CD4-positive, alpha-beta T cell (primary cell): ENCODE measurements at regions not wholly inside any gene's neighbourhood (a gene's known extent, or its start where the extent isn't known, plus 50 kb on each side); places are given as distances from the start of the nearest gene placed in this dataset.

ENCODE experiments used
- ATAC-seq: fragments of 200-7000 bp; cut with Tn5 transposase; one replicate; pipeline ENCODE4 v1.10.0; 2022; ENCODE audit warnings: mild to moderate bottlenecking; ENCODE audit not compliant: poor library complexity
- CTCF ChIA-PET: fragments of 350-600 bp; sonication (Branson Sonifier 250); formaldehyde crosslinking; loops from one replicate; lab custom pipeline; 2021; ENCODE audit warnings: antibody characterized with exemption, inconsistent platforms; lab: Charles Lee
- POLR2A ChIA-PET: fragments of 350-600 bp; sonication (Branson Sonifier 250); formaldehyde crosslinking; loops from one replicate; lab custom pipeline; 2021; ENCODE audit warnings: antibody characterized with exemption, inconsistent platforms; lab: Charles Lee
- DNase-seq, 14 experiments: peaks; one replicate each; pipeline ENCODE4 v3.0.0-alpha.2; 2013 to 2020; ENCODE audit warnings: mixed read lengths in 2 of 14
- H3K27ac ChIP-seq, 2 donors: one replicate each; pipeline versions ENCODE4 v1.5.1 to v1.7.0; 2013; ENCODE audit warnings: low read length in 2 of 2, low read depth in 1 of 2, mild to moderate bottlenecking in 1 of 2
- H3K27me3 ChIP-seq, 2 experiments: 1 replicate in 1 of 2; 2 replicates in 1 of 2; pipeline versions ENCODE4 v1.6.1 to v1.7.0; 2013; ENCODE audit warnings: low read length in 2 of 2, control low read depth in 1 of 2, mild to moderate bottlenecking in 1 of 2, moderate library complexity in 1 of 2; ENCODE audit not compliant: insufficient read depth in 2 of 2, control insufficient read depth in 1 of 2
- H3K36me3 ChIP-seq: one replicate; pipeline ENCODE4 v1.6.1; 2013; ENCODE audit warnings: low read length, control low read depth; ENCODE audit not compliant: insufficient read depth
- H3K4me1 ChIP-seq: one replicate; pipeline ENCODE4 v1.6.1; 2013; ENCODE audit warnings: low read length, control low read depth; ENCODE audit not compliant: insufficient read depth
- H3K4me3 ChIP-seq: one replicate; pipeline ENCODE4 v1.5.1; 2013; ENCODE audit warnings: mild to moderate bottlenecking, low read length, moderate library complexity
- H3K9me3 ChIP-seq, 2 experiments: 1 replicate in 1 of 2; 2 replicates in 1 of 2; pipeline versions ENCODE4 v1.6.1 to v1.7.0; 2013; ENCODE audit warnings: low read length in 2 of 2, mild to moderate bottlenecking in 2 of 2, control low read depth in 1 of 2, moderate library complexity in 1 of 2; ENCODE audit not compliant: control insufficient read depth in 1 of 2, insufficient read depth in 1 of 2
- H3K27ac Mint-ChIP-seq: one replicate; pipeline ENCODE4 v1.8.0; 2020; ENCODE audit warnings: mixed read lengths
- H3K27me3 Mint-ChIP-seq: one replicate; pipeline ENCODE4 v1.8.0; 2021; ENCODE audit warnings: mixed read lengths
- H3K36me3 Mint-ChIP-seq: one replicate; pipeline ENCODE4 v1.8.0; 2021; ENCODE audit warnings: low read depth, mixed read lengths
- H3K4me1 Mint-ChIP-seq: one replicate; pipeline ENCODE4 v1.8.0; 2021; ENCODE audit warnings: low read depth, mixed read lengths
- H3K4me3 Mint-ChIP-seq: one replicate; pipeline ENCODE4 v1.8.0; 2020; ENCODE audit warnings: mild to moderate bottlenecking, mixed read lengths
- H3K9me3 Mint-ChIP-seq: one replicate; pipeline ENCODE4 v1.8.0; 2020; ENCODE audit warnings: mixed read lengths
- intact Hi-C, 2 experiments: fragments of 100-400 bp; cut with DNase I in 1 of 2; cut with micrococcal nuclease in 1 of 2; formaldehyde crosslinking; loops; one replicate each; pipeline versions ENCODE4 v1.15.1 to v1.9.0; 2023 to 2025; cut with DNase I, micrococcal nuclease
- TF ChIP-seq, protein P1 (sequence below): fragments of 200-600 bp; IDR thresholded peaks from one replicate; pipeline ENCODE4 v1.8.0; 2022; ENCODE audit warnings: antibody characterized with exemption, mild to moderate bottlenecking

DNA sequence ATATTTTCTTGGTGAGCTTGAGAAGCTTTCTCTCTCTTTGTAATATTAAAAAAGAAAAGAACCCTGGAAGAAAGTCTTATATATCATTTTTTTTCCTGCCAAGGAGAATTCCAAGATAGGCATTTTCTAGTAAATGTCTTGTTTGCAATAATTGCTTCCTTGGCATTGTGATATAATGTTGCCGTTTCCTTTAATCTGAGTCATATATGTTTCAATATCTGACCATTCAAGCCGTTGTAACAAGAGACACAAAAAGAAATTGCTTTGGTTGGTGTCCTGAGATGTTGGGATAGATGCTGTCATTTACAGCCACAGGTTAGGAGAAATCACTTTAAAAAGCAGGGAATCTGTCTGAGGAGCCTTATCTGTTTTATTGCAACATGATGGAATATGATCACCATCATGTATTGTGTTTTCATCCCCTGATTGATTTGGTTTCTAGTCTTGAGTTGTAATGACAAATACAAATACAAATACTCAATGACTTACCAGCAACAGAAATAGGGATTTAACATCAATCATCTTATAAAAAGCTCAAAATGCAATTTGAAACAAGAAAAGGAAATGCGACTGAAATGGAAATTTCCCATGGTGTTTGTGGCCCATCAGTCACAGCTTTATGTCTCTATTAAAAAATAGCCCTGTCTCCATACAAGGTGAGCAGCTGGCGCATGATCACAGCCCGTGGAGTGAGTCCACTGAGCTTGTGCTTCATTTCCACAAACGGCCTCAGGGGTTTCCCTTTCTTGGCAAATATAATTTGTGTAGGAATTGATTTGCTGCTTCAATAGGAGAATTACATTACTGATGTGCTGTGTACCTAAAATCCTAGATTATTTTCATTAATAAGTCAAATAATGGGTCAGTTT lies 250.1 kb upstream of the TRPC7 start:
- Mint-ChIP-seq H3K27ac (no peak overlapping the region), H3K27me3 (no peaks in the 10 kb centered on the region), H3K9me3 (peaks cover 3% of the 10 kb centered on the region), H3K4me3 (no peak overlapping the region), H3K36me3 (no peaks in the 10 kb centered on the region), H3K4me1 (no peaks in the 10 kb centered on the region)
- Histone ChIP-seq H3K27ac (no peak overlapping the region), H3K27me3 (no peaks in the 10 kb centered on the region), H3K36me3 (no peaks in the 10 kb centered on the region), H3K9me3 (no peaks in the 10 kb centered on the region), H3K4me1 (no peaks in the 10 kb centered on the region), H3K4me3 (no peak overlapping the region)
- intact Hi-C loops, result loop anchor here in 1 of 2 experiments (2.0 kb wide), 1 partner anchor 21 kb away; no protein-coding TSS in a partner anchor
- ATAC-seq, result no peak
- TF ChIP-seq, protein P1, sequence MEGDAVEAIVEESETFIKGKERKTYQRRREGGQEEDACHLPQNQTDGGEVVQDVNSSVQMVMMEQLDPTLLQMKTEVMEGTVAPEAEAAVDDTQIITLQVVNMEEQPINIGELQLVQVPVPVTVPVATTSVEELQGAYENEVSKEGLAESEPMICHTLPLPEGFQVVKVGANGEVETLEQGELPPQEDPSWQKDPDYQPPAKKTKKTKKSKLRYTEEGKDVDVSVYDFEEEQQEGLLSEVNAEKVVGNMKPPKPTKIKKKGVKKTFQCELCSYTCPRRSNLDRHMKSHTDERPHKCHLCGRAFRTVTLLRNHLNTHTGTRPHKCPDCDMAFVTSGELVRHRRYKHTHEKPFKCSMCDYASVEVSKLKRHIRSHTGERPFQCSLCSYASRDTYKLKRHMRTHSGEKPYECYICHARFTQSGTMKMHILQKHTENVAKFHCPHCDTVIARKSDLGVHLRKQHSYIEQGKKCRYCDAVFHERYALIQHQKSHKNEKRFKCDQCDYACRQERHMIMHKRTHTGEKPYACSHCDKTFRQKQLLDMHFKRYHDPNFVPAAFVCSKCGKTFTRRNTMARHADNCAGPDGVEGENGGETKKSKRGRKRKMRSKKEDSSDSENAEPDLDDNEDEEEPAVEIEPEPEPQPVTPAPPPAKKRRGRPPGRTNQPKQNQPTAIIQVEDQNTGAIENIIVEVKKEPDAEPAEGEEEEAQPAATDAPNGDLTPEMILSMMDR, result no peak
- no peak for DNase-seq
- ChIA-PET POLR2A (no interaction called here), CTCF (no interaction called here)

GRCh38 chr5:136613230-136613629 lies 247.9 kb upstream of the TRPC7 start:
- no peaks in the 10 kb centered on the region for H3K27me3 ChIP-seq
- intact Hi-C loops, result no loop called here
- H3K36me3 Mint-ChIP-seq, result no peaks in the 10 kb centered on the region
- ChIA-PET CTCF (no interaction called here), POLR2A (no interaction called here)
- no peak overlapping the region for H3K4me3 ChIP-seq
- H3K27ac ChIP-seq, result no peak overlapping the region
- no peak overlapping the region for H3K27ac Mint-ChIP-seq
- DNase-seq, result no peak
- no peaks in the 10 kb centered on the region for H3K4me1 Mint-ChIP-seq
- no peak overlapping the region for H3K4me3 Mint-ChIP-seq
- no peak for ATAC-seq
- H3K9me3 Mint-ChIP-seq, result peaks cover 11% of the 10 kb centered on the region
- no peaks in the 10 kb centered on the region for H3K27me3 Mint-ChIP-seq
- no peaks in the 10 kb centered on the region for H3K36me3 ChIP-seq
- no peaks in the 10 kb centered on the region for H3K9me3 ChIP-seq
- H3K4me1 ChIP-seq, result no peaks in the 10 kb centered on the region
- TF ChIP-seq, protein P1, result no peak

DNA sequence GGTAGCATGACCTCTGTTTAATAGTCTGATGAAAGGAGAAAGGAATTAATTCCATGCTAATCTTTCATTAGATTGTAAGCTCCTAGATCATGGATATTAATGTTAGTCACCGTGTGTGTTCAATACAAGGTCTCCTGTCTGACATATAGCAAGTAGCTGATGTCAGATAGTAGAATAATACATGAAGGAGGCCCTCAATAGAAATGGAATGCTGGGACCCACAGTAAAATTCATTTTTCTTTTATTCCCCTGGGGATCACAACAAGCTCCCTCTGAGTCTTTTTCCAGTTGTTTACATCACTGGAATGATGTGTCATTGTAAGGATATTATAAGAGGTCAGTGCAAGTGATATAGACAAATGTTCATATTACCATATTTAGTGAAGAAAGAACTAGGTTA lies 240.3 kb upstream of the TRPC7 start:
- TF ChIP-seq, protein P1, result no peak
- Mint-ChIP-seq H3K4me3 (no peak overlapping the region), H3K9me3 (peaks cover 17% of the 10 kb centered on the region), H3K36me3 (no peaks in the 10 kb centered on the region), H3K4me1 (no peaks in the 10 kb centered on the region), H3K27me3 (no peaks in the 10 kb centered on the region), H3K27ac (no peak overlapping the region)
- no peaks in the 10 kb centered on the region for H3K36me3 ChIP-seq
- H3K27ac ChIP-seq, result no peak overlapping the region
- no peaks in the 10 kb centered on the region for H3K27me3 ChIP-seq
- DNase-seq (no peak), ATAC-seq (no peak)
- ChIA-PET CTCF (no interaction called here), POLR2A (no interaction called here)
- peaks cover 6 to 8% of the 10 kb centered on the region in 2 experiments for H3K9me3 ChIP-seq
- no peaks in the 10 kb centered on the region for H3K4me1 ChIP-seq
- H3K4me3 ChIP-seq, result no peak overlapping the region
- intact Hi-C loops, result no loop called here
